SK-N-MC (cell line): ENCODE measurements at regions not wholly inside any gene's neighbourhood (a gene's known extent, or its start where the extent isn't known, plus 50 kb on each side); places are given as distances from the start of the nearest gene placed in this dataset.

Experiments used
- EZH2 ChIP-seq: fragments of 200-600 bp; sonication (generic); IDR thresholded peaks from one replicate; pipeline ENCODE4 v1.6.1; 2017; ENCODE audit warnings: antibody characterized with exemption
- FOXP2 ChIP-seq: optimal IDR thresholded peaks from 2 replicates; pipeline ENCODE3; 2011; ENCODE audit warnings: mild to moderate bottlenecking, moderate library complexity; ENCODE audit not compliant: insufficient read depth; ENCODE audit errors: extremely low read length, control extremely low read depth
- POLR2AphosphoS5 ChIP-seq: IDR thresholded peaks from 2 replicates; pipeline ENCODE4 v1.6.1; 2012; ENCODE audit warnings: mild to moderate bottlenecking, low read depth, low read length, borderline replicate concordance

- TF ChIP-seq POLR2AphosphoS5 (no peak), EZH2 (no peak), FOXP2 (no peak)
These were observed 361.4 kb downstream of the SAMD5 start for GRCh38 chr6:147869869-147870268.
